Activated CD4-positive, CD25-positive, alpha-beta regulatory T cell treated with anti-CD3 and anti-CD28 coated beads, Interleukin-2, amount 50 U/mL, for 72 hours (primary cell): ENCODE measurements at regions not wholly inside any gene's neighbourhood (a gene's known extent, or its start where the extent isn't known, plus 50 kb on each side); places are given as distances from the start of the nearest gene placed in this dataset.
"Not testable (repeated sequence)": the region's sequence is repeated elsewhere in the genome, so short reads cannot be mapped to it uniquely, and the experiment has no call there.

Source experiments
- DNase-seq: peaks from one replicate; pipeline ENCODE4 v3.0.0; 2021

DNA sequence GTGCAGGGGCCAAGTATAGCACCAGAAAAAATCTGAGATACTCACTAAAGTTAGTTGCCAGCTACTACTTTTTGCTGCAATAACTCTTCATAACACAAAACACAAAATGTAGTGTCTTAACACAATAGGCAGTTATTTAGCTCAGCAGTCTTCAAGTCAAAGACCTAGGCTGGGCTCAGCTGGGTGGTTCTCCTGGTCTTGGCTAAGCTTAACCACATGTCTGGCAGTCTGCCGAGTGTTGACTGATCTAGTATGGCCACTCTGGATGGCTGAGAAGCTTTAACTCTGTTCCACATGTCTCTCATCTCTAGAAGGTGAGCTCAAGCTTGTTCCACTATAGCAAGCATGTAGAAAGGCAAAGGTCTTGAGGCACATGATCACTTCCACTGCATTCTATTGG lies 451.6 kb downstream of the SOX11 start:
- no peak for DNase-seq

DNA sequence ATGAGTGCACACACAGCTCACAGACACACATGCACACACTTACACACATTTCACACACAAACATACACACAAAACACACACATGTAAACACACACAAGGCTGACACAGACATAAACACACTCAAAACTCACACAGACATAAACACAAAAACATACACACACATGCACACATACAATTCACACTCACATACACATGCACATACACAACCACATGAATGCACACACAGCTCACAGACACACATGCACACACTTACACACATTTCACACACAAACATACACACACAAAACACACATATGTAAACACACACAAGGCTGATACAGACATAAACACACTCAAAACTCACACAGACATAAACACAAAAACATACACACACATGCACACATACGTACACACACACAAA lies 455.0 kb downstream of the SOX11 start:
- DNase-seq: not testable (repeated sequence)

- DNase-seq: no peak
These were observed 456.7 kb downstream of the SOX11 start for GRCh38 chr2:6148882-6149281.

- no peak for DNase-seq
These were observed 467.4 kb downstream of the SOX11 start for GRCh38 chr2:6159606-6160005.

- DNase-seq: no peak
These were observed 471.7 kb downstream of the SOX11 start for GRCh38 chr2:6163932-6164331.

GRCh38 chr2:6164986-6165747 lies 473.0 kb downstream of the SOX11 start:
- no peak for DNase-seq

DNA sequence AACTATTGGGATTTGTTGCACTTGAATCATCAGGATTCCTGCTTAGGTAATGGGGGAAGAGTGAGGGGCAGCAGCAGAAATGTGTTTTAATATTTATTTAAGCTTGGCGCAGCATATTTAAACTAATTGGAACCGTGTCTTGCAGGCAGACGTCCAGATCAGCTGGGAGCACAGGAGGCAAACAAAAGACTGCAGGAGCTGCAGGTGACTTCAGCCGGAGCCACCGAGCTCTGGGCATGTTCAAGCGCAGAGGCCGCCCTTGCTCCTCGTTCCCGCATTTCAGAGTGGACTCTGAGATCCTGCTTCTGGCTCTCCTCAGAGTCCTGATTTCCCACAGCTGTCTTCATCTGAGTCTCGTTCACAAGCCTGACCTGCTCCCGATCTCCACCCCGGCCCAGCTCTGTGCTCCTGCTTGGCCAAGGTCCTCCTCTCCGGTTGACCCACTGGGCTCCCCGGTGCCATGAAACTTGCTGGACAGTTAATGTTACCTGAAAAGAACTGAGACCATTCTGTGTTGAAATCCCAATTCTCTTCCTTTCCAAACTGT lies 475.5 kb downstream of the SOX11 start:
- DNase-seq: no peak

DNA sequence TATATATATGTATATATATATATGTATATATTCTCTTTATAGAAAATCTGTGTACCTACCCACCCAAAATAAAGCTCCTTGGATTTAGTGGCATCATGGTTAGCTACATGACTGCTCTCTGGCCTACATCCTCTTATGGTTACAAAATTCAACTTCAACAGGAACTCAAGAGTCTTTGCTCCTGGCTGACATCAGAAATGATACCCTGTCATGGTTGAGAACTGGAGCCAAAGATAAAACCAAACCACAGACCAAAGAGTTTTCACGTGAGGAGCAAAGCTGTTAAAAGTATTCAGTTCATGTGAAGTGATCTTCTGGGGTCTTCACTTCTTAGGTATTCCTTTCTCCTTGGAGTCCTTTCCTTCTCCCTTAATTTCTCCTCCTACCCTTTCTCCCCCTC lies 476.3 kb downstream of the SOX11 start:
- no peak for DNase-seq

DNA sequence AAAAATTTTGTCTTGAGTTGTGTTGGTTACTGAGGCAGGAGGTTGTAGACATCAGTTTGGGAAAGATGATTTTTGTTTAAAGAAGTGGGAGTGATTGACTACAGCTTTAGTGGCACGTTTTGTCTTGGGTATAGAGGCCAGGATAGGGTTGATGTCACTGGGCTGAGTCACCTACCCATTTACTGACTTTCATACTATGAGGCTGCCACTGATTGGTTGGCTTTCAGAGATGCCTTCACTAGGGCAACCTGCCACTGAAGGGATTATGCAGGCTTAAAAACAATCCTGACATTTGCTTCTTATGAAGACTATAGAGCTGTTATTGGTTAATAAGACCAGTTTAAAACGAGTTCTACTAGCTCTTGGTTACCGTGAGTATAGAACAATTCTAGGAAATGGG lies 479.1 kb downstream of the SOX11 start:
- DNase-seq: no peak

- no peak for DNase-seq
These were observed 485.6 kb downstream of the SOX11 start for GRCh38 chr2:6177811-6178210.

DNA sequence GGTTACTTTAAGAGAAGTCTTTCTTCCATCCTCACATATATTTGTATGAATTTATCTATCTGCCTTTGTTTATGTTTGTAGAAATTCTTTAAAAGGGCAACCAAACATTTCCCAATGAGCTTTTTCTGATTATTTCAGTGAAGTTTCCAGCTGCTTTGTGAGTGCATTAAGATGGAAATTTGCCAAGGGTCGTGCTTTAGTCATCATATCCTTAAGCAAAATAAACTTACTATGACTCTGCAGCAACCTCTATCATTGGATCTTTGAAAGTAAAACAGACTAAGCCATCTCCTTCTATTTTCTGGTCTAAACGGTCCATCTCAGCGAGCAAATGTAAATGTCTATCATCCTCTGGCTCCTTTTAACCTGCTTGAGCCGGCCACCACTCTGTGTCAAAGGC lies 489.3 kb downstream of the SOX11 start:
- no peak for DNase-seq

GRCh38 chr2:6181926-6182325 lies 489.7 kb downstream of the SOX11 start:
- DNase-seq: no peak

DNA sequence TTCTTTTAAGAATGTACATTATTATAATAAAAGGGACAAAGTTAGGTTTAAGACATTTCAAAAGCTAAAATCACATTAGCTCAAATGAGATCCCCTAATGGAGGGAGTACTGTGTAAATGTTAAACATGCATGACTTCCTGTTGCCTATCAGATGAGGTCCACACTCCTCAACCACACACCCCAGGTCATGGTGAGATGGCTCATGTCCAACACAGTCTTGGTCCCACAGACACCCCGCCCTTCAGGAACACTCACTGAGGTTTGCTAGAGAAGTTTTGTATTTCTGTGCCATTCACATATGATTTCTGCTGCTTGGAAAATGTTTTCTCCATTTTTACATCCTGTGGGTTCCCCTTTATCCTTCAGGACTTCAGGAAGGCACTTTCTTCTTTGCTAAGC lies 491.0 kb downstream of the SOX11 start:
- DNase-seq: no peak

GRCh38 chr2:6184532-6185292 lies 492.5 kb downstream of the SOX11 start:
- DNase-seq: no peak

- DNase-seq: no peak
These were observed 494.4 kb downstream of the SOX11 start for GRCh38 chr2:6186332-6187151.

DNA sequence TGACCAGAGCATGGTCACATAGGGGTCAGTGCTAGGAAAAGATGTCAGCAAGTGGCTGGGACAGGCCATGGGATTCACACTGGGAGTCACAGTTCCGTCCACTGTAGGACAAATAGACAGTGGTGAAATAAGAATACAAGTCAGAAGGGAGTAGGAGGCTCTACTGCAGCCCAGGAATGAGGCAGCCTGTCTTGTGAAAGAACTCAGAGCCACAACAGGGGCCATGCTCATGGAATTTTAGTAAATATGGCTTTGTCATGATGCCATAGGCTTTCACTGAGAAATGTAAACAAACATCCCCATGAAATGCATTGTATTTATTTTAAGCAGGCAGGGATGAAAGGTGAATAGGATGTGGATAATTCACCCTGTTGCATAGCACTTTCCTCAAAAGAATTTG lies 504.3 kb downstream of the SOX11 start:
- DNase-seq: no peak

GRCh38 chr2:6198370-6198919 lies 506.3 kb downstream of the SOX11 start:
- not testable (repeated sequence) for DNase-seq

GRCh38 chr2:6202756-6203155 lies 510.6 kb downstream of the SOX11 start:
- no peak for DNase-seq

DNA sequence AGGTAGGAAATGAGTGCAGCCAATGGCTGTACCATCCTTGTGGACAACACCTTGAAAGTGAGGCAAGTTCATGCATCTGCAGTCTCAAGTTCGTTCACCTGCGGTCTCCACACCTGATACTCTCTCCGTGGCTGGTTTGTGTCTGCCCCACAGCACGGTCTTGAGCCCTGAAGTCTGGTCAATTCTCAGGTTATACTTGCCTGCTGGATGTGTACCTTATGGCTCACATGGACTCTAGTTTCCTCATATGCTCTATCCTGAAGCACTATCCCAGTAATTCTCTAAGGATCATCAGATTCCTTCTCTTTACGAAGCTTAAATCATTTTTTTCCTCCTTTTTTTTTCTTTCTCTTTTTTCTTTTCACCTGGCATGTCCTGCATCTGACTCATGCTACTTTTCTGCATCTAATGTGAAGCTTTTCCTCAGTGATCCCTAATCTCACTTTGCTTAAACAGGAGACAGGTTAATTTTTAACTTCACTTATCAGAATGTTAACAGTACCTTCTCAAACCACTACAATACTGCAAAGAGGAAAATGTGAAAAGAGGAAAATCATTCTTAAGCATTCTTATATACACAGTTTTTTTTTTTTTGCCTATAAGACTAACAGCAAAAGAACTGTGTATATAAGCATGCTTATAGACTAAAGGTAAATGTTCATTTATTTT lies 511.2 kb downstream of the SOX11 start:
- no peak for DNase-seq

- no peak for DNase-seq
These were observed 514.7 kb downstream of the SOX11 start for GRCh38 chr2:6206882-6207281.

- DNase-seq: no peak
These were observed 519.1 kb downstream of the SOX11 start for GRCh38 chr2:6211236-6211635.

- DNase-seq: no peak
These were observed 520.3 kb downstream of the SOX11 start for GRCh38 chr2:6212491-6212890.
